Mucosa of stomach (tissue), 1 donor: ENCODE measurements at regions not wholly inside any gene's neighbourhood (a gene's known extent, or its start where the extent isn't known, plus 50 kb on each side); places are given as distances from the start of the nearest gene placed in this dataset.
"Not testable (repeated sequence)": the region's sequence is repeated elsewhere in the genome, so short reads cannot be mapped to it uniquely, and the experiment has no call there.

Source experiments
- H3K27me3 ChIP-seq: one replicate; pipeline ENCODE4 v1.7.0; 2013; ENCODE audit warnings: mild to moderate bottlenecking, low read length; ENCODE audit not compliant: control insufficient read depth, insufficient read depth
- H3K36me3 ChIP-seq: one replicate; pipeline ENCODE4 v1.7.0; 2013; ENCODE audit warnings: low read length; ENCODE audit not compliant: control insufficient read depth, insufficient read depth
- H3K4me1 ChIP-seq: one replicate; pipeline ENCODE4 v1.7.0; 2013; ENCODE audit warnings: mild to moderate bottlenecking, low read length; ENCODE audit not compliant: control insufficient read depth, insufficient read depth
- H3K4me3 ChIP-seq: one replicate; pipeline ENCODE4 v1.7.0; 2013; ENCODE audit warnings: low read length
- H3K9ac ChIP-seq: one replicate; pipeline ENCODE4 v1.7.0; 2013; ENCODE audit warnings: mild to moderate bottlenecking, low read length, moderate library complexity
- H3K9me3 ChIP-seq: one replicate; pipeline ENCODE4 v1.7.0; 2013; ENCODE audit warnings: mild to moderate bottlenecking, low read length, moderate library complexity; ENCODE audit not compliant: control insufficient read depth
- donor health status: Pancreatic carcinoma.

GRCh38 chr14:37796703-37797416, 201.4 kb downstream of the TTC6 start:
- H3K9me3 ChIP-seq: no peaks in the 10 kb centered on the region
- H3K4me1 ChIP-seq: no peaks in the 10 kb centered on the region
- no peaks in the 10 kb centered on the region for H3K36me3 ChIP-seq
- H3K4me3 ChIP-seq: no peak overlapping the region
- H3K27me3 ChIP-seq: no peaks in the 10 kb centered on the region
- H3K9ac ChIP-seq: no peak overlapping the region

- Histone ChIP-seq H3K9me3 (no peaks in the 10 kb centered on the region), H3K36me3 (no peaks in the 10 kb centered on the region), H3K9ac (no peak overlapping the region), H3K4me1 (no peaks in the 10 kb centered on the region), H3K27me3 (no peaks in the 10 kb centered on the region), H3K4me3 (no peak overlapping the region)
Measured at GRCh38 chr14:37797675-37798074, 202.2 kb downstream of the TTC6 start.

DNA sequence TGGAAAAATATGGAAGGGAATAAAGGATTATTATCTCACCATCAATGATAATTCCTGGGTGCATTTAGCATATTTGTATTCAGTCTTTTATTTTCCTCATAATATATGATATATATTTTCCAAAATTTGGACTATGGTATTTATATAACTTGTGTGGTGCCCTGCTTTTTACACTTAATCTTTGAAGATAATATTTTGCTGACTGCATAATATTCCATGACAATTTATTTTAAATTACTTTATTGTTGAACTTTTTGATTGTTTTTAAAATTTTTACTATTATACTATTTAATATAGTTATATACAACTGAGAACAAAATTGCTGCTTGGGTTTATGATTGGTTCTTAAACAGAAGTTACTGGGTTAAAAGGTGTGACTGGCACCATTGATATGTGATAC, 212.3 kb downstream of the TTC6 start:
- H3K9me3 ChIP-seq: no peaks in the 10 kb centered on the region
- H3K4me3 ChIP-seq: no peak overlapping the region
- H3K4me1 ChIP-seq: no peaks in the 10 kb centered on the region
- H3K27me3 ChIP-seq: no peaks in the 10 kb centered on the region
- H3K9ac ChIP-seq: no peak overlapping the region
- no peaks in the 10 kb centered on the region for H3K36me3 ChIP-seq

GRCh38 chr14:37810094-37810801, 214.8 kb downstream of the TTC6 start:
- Histone ChIP-seq H3K9ac (no peak overlapping the region), H3K9me3 (no peaks in the 10 kb centered on the region), H3K4me1 (no peaks in the 10 kb centered on the region), H3K27me3 (no peaks in the 10 kb centered on the region), H3K36me3 (no peaks in the 10 kb centered on the region), H3K4me3 (no peak overlapping the region)

- Histone ChIP-seq H3K4me3 (no peak overlapping the region), H3K27me3 (no peaks in the 10 kb centered on the region), H3K9ac (no peak overlapping the region), H3K9me3 (no peaks in the 10 kb centered on the region), H3K4me1 (no peaks in the 10 kb centered on the region), H3K36me3 (no peaks in the 10 kb centered on the region)
Measured at GRCh38 chr14:37813732-37814131, 218.3 kb downstream of the TTC6 start.

DNA sequence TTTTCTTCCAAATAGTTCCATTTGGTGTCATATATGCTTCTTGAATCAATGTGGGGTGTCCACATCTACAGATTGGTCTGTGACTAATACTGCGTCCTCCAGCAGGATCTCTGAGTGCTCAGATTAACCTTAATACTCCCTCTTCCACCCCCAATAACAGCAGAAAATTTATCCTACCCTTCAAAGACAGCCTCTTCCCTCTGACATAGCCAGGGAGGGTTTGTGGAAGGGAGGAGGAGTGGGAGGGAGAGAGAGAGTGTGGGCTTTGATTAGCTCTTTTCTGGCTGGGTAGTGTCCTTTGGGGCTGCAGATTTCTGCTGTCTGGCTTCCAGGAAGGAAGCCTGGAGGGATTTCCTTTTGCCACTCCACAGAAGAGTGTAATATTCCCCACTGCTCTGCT, 220.7 kb downstream of the TTC6 start:
- Histone ChIP-seq H3K36me3 (no peaks in the 10 kb centered on the region), H3K9me3 (no peaks in the 10 kb centered on the region), H3K4me3 (no peak overlapping the region), H3K4me1 (no peaks in the 10 kb centered on the region), H3K27me3 (no peaks in the 10 kb centered on the region), H3K9ac (no peak overlapping the region)

DNA sequence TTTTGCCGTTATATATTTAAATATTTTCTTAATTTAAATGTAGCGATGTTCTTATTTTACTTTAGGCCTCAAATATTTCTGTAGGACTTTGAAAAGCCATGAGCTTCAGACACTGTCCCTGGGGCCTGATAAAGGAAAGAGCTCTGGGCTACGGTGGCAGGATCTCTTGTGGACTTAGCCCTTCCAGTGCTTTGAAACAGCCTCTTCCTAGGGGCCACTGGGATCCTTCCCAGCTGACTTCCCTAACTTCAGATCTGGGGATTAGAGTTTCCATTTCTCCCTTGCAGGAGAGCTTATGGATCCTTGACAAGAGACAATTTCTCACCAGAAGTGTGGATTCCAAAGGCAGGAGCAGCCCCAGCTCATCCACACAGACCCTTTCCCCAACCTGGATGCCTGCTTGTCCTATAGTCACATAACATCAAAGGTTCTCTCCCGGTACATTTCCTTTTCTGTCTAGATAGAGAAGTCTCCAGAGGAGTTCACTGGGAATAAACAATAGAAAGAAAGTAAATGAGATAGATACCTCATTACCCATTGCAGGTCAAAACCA, 221.4 kb downstream of the TTC6 start:
- Histone ChIP-seq H3K9me3 (no peaks in the 10 kb centered on the region), H3K4me3 (no peak overlapping the region), H3K9ac (no peak overlapping the region), H3K4me1 (no peaks in the 10 kb centered on the region), H3K36me3 (no peaks in the 10 kb centered on the region), H3K27me3 (no peaks in the 10 kb centered on the region)

GRCh38 chr14:37819155-37820015, 224.0 kb downstream of the TTC6 start:
- no peaks in the 10 kb centered on the region for H3K36me3 ChIP-seq
- H3K27me3 ChIP-seq: no peaks in the 10 kb centered on the region
- no peak overlapping the region for H3K4me3 ChIP-seq
- H3K4me1 ChIP-seq: no peaks in the 10 kb centered on the region
- no peaks in the 10 kb centered on the region for H3K9me3 ChIP-seq
- no peak overlapping the region for H3K9ac ChIP-seq

DNA sequence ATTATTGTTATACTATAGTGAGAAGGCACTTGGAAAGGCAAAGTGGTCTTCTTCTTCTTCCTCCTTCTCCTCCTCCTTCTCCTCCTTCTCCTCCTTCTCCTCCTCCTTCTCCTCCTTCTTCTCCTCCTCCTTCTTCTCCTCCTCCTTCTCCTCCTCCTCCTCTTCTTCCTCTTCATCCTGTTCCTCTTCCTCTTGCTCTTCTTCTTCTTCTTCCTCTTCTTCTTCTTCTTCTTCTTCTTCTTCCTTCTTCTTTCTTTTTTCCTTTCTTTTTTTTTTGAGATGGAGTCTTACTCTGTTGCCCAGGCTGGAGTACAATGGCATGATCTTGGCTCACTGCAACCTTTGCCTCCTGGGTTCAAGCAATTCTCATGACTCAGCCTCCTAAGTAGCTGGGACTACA, 225.4 kb downstream of the TTC6 start:
- not testable (repeated sequence) for H3K36me3 ChIP-seq, H3K4me1 ChIP-seq, H3K4me3 ChIP-seq, H3K9me3 ChIP-seq, H3K9ac ChIP-seq, H3K27me3 ChIP-seq

GRCh38 chr14:37824939-37825712, 229.7 kb downstream of the TTC6 start:
- H3K27me3 ChIP-seq: no peaks in the 10 kb centered on the region
- H3K9me3 ChIP-seq: no peaks in the 10 kb centered on the region
- no peak overlapping the region for H3K9ac ChIP-seq
- H3K4me3 ChIP-seq: no peak overlapping the region
- no peaks in the 10 kb centered on the region for H3K4me1 ChIP-seq
- no peaks in the 10 kb centered on the region for H3K36me3 ChIP-seq

GRCh38 chr14:37826869-37827268, 231.4 kb downstream of the TTC6 start:
- no peak overlapping the region for H3K9ac ChIP-seq
- H3K4me1 ChIP-seq: no peaks in the 10 kb centered on the region
- H3K4me3 ChIP-seq: no peak overlapping the region
- no peaks in the 10 kb centered on the region for H3K36me3 ChIP-seq
- H3K27me3 ChIP-seq: no peaks in the 10 kb centered on the region
- no peaks in the 10 kb centered on the region for H3K9me3 ChIP-seq
